ENCODE measurements at regions not wholly inside any gene's neighbourhood (a gene's known extent, or its start where the extent isn't known, plus 50 kb on each side); places are given as distances from the start of the nearest gene placed in this dataset.

DNA sequence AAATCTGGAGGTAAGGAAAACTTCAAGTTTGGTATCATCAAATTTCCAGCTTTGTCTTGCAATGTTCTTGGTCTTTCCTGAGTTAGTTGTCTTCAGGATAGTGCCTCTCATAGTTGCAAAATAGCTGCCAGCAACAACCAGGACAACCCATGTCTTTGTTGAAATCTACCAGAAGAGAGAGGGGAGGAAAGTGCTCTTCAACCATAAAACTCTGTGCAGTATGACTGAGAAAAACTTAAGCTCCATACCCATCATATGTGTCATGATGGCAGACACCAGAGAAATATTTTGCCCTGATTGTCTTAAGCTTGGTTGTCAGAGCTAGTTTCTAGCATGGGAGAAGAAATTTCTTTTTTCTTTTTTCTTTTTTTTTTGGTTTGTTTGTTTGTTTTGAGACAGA lies 103.3 kb downstream of the SPRY2 start:
- in situ Hi-C loops (cut with HindIII; ENCODE audit: low sequenced_read_pairs): no loop called here

- in situ Hi-C loops (cut with HindIII; ENCODE audit: low sequenced_read_pairs): no loop called here
Observed at GRCh38 chr13:80235967-80236302, 105.0 kb downstream of the SPRY2 start.

DNA sequence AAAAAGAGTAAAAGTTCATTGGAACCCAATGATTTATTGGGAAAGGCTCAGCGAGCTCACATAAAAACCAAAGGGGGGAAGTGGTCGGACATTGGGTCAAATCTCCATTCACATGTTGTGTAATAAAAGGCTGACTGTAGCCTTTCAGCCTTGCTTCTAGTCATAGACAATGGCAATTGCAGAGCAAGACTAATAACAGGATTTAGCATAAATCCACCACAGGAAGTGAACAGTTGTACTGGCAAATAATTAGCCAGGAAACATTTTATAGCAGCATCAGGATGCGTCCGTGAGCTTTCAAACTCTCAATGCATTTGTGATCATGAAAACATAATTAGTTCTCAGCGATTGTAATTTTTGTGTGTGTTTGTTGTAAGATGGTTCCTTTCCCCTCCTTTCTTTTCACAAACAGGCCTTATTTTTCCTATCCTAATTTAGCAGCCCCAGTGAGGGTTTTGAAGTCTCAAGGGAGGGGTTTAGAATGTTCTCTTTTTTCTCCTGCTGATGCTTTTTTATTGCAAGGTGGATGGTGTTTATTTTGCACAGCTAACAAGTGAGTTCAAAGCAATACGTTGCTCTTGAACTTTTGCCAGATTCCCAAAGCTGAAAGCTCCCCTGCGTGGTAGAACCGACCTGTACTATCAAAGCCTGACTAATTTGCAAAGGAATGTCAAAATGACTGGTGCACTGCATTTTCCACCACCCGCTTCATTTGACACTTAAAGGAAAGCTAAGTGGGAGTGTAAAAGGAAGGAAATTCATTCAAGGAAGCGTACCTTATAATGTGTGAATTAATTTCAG lies 105.6 kb downstream of the SPRY2 start:
- in situ Hi-C loops (cut with HindIII; ENCODE audit: low sequenced_read_pairs): no loop called here

DNA sequence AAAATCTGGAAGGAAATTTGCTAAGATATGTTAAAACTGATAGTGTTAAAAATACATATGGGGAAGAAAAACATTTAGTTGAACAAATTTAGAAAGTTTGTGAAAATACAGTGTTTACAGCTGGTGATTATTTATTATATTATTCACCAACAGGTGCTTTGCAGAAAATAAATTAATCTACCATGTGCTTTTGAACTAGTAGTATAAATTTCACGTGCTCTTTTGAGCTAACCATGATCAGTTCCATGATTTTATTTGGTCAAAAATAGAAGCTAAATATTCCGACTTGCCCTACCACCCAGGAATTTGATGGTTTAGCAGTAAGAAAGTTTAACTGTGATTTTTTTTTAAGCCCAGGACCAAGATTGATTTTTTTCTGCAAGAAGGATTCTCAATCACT lies 113.3 kb downstream of the SPRY2 start:
- in situ Hi-C loops (cut with HindIII; ENCODE audit: low sequenced_read_pairs): no loop called here

- in situ Hi-C loops (cut with HindIII; ENCODE audit: low sequenced_read_pairs): no loop called here
Observed at GRCh38 chr13:80226645-80227044, 114.3 kb downstream of the SPRY2 start.

DNA sequence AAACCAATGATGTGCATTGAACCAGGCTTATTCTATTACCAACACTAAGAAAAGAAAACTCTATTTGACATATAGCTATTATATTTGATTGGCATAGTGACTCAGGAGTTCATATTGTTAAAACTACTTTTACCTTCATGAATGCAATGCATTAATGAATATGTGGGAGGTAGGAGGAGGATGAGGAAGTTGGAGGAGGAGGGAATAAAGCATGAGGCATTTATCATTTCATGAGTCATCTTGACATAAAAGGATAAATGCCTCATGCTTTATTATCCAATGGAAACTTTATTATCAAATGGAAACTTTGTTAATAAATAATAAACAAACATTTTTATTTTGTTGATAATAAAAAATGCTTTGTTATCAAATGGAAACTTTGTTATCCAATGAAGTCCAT lies 116.5 kb downstream of the SPRY2 start:
- in situ Hi-C loops (cut with HindIII; ENCODE audit: low sequenced_read_pairs): no loop called here

GRCh38 chr13:80217614-80218456 lies 123.1 kb downstream of the SPRY2 start:
- in situ Hi-C loops (cut with HindIII; ENCODE audit: low sequenced_read_pairs): no loop called here

- in situ Hi-C loops (cut with HindIII; ENCODE audit: low sequenced_read_pairs): no loop called here
Observed at GRCh38 chr13:80215368-80215767, 125.6 kb downstream of the SPRY2 start.

DNA sequence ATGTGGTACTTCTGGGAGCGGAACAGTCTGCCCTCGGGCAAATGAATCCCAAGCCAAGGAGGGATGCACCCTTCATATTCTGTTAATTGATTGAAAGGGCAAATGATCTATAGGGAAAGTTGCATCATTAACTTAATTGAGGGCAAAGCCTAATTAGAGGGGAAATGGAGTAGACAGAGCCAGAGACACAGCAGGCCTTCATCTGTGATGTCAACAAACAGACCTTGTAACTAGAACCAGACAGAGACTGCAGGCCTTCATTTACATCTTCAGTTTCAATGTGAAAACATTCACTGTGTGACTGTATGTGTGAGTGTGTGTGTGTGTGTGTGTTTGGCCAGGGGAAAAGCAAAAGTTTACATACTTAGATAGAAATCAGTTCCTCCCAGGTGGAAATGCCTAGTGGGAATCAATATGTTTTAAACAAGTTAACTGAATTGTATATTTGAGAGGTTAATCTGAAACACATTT lies 126.4 kb downstream of the SPRY2 start:
- in situ Hi-C loops (cut with HindIII; ENCODE audit: low sequenced_read_pairs): no loop called here

DNA sequence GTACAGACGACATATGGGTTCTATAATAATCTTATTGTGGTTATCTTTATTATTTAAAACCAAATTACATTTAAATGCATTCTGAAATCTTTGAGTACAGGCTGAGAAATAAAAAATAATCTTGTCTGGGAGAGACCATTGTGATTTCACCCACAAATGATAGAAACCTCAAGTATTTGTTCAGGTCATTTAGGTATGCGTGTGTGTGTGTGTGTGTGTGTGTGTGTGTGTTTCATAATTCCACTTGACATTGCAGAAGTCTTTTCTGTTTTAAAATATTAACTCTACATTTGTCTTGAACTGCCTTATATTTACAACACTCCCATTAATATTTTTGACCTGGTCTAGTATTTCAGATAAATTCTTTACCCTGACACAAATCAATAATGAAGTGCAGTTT lies 126.9 kb downstream of the SPRY2 start:
- in situ Hi-C loops (cut with HindIII; ENCODE audit: low sequenced_read_pairs): no loop called here

DNA sequence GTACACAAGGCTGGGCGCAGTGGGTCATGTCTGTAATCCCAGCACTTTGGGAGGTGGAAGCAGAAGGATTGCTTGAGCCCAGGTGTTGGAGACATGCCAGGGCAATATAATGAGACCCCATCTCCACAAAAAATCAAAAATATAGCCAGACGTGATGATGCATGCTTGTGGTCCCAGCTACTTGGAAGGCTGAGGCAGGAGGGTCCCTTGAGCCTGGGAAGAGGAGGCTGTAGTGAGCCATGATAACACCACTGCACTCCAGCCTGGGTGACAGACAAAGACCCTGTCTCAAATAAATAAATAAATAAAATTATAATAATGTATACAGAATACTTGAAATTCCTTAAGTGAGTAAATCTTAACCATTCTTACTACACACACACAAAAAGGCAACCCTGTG lies 127.7 kb downstream of the SPRY2 start:
- in situ Hi-C loops (cut with HindIII; ENCODE audit: low sequenced_read_pairs): no loop called here

DNA sequence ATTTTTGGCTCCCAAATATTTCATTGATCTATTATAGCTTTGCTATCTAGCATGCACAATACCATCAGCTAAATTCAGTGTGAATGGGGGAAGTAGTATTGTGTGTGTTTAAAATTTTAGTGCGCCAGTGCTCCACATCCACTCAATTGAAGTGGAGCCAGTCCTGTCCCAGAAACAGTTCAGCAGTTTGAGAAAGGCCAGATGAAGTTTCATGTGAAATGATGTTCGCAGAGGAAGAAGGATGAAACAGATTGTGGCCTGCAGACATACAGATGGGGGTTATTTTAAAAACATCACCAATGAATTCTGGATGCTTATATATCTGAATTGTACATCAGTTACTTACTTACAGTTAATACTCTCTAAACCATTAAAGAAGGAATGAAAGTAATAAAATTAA lies 129.4 kb downstream of the SPRY2 start:
- in situ Hi-C loops (cut with HindIII; ENCODE audit: low sequenced_read_pairs): no loop called here

GRCh38 chr13:80204642-80205041 lies 136.3 kb downstream of the SPRY2 start:
- in situ Hi-C loops (cut with HindIII; ENCODE audit: low sequenced_read_pairs): no loop called here

DNA sequence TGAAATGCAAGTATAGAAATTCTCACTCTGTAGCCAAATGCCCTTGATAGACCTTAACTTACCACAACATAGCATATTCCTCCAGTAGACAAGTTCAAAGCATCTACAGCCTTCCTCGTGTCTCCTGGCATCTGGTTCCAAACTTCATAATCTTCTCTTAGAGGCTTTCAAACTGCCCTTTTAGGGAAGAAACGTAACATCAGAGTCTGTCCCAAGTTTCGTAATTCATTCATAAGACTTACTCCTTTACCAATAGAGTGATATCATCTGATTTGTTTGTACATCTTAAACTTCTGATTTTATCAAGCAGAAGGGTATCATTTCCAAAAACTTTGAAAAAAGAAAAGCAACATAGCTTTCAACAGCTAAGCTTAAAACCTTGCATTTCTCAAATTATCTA lies 137.4 kb downstream of the SPRY2 start:
- in situ Hi-C loops (cut with HindIII; ENCODE audit: low sequenced_read_pairs): no loop called here

- in situ Hi-C loops (cut with HindIII; ENCODE audit: low sequenced_read_pairs): no loop called here
Observed at GRCh38 chr13:80201694-80202468, 139.0 kb downstream of the SPRY2 start.

- in situ Hi-C loops (cut with HindIII; ENCODE audit: low sequenced_read_pairs): no loop called here
Observed at GRCh38 chr13:80199585-80200292, 141.2 kb downstream of the SPRY2 start.

- in situ Hi-C loops (cut with HindIII; ENCODE audit: low sequenced_read_pairs): no loop called here
Observed at GRCh38 chr13:80199067-80199466, 141.9 kb downstream of the SPRY2 start.

DNA sequence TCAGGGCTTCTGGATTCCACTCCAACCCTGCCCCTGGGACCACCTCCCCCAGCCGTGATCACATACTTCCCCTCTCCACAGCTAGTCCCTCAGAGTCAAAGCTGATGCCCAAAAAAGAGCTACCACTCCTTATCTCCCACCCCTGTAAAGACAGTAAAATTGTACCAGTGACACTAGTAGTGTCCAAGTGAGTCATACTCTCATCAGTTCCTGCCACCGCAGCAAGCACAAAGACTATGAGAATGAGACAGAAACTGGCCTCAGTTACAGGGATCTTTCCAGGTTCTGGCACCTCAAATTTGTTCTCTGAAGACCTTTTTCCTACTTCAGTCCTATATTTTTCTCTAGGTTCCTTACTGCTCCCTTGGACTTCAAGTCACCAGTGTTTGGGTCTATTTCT lies 144.2 kb downstream of the SPRY2 start:
- in situ Hi-C loops (cut with HindIII; ENCODE audit: low sequenced_read_pairs): no loop called here

DNA sequence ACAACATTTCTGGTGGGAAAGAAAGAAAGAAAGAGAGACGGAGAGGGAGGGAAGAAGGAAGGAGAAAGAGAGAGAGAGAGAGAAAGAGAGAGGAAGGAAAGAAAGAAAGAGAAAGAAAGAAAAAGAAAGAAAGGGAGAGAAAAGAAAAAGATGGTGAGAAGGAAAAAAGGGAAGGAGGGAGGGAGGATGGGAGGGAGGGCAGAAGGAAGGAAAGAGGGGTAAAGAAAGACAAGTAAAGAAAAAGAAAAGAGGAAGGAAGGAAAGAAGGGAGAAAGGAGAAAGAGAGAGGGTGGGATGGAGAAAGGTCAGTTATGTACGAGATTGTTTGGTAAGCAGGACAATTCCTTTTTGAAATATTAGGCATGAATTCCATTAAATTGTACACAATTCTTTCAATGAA lies 145.3 kb downstream of the SPRY2 start:
- in situ Hi-C loops (cut with HindIII; ENCODE audit: low sequenced_read_pairs): no loop called here

DNA sequence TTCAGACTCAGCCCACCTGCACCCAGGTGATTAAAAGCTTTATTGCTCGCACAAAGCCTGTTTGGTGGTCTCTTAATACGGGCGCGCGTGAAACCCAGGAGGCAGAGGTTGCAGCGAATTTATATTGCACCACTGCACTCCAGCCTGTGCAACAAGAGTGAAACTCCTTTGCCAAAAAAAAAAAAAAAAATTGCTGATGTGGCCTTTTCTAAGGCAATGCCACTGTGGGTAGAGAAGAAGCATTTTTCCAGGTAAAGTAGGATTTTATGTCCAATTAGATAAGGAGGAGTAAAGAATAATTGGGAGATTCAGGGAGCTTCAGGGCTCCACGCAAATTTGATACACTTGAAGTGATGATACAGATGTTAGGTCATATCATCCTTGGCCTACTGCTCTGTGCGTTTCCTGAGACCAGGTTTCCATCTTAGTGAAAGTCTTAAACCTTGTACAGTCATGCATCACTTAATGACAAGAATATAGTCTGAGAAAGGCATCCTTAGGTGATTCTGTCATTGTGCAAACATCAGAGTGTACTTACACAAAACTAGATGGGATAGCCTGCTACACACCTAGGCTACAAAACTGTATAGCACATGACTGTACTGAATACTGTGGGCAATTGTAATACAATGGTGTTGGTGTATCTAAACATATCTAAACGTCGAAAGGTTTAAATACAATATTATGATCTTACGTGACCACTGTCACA lies 150.9 kb downstream of the SPRY2 start:
- in situ Hi-C loops (cut with HindIII; ENCODE audit: low sequenced_read_pairs): no loop called here
